Transverse colon (tissue), 4 donors: ENCODE measurements at regions not wholly inside any gene's neighbourhood (a gene's known extent, or its start where the extent isn't known, plus 50 kb on each side); places are given as distances from the start of the nearest gene placed in this dataset.

Experiments used
- DNase-seq: peaks from one replicate; pipeline ENCODE4 v3.0.0-alpha.2; 2019
- H3K27ac ChIP-seq, 4 donors: fragments of 200-600 bp; sonication (generic); 2 replicates each; pipeline ENCODE4 v1.5.1; 2016 to 2018; ENCODE audit warnings: inconsistent platforms in 4 of 4
- H3K27me3 ChIP-seq: fragments of 200-600 bp; sonication (generic); 2 replicates; pipeline ENCODE4 v1.5.1; 2017; ENCODE audit warnings: inconsistent platforms
- H3K36me3 ChIP-seq, 4 donors: fragments of 200-600 bp; sonication (generic); 2 replicates each; pipeline ENCODE4 v1.5.1; 2017 to 2019; ENCODE audit warnings: inconsistent platforms in 4 of 4
- H3K4me1 ChIP-seq, 4 donors: fragments of 200-600 bp; sonication (generic); 2 replicates each; pipeline ENCODE4 v1.5.1; 2017 to 2020; ENCODE audit warnings: inconsistent platforms in 4 of 4
- H3K4me3 ChIP-seq, 4 donors: fragments of 200-600 bp; sonication (generic); 1 replicate in 1 of 4; 2 replicates in 3 of 4; pipeline versions ENCODE4 v1.5.1 to v1.6.1; 2017 to 2019; ENCODE audit warnings: inconsistent platforms in 4 of 4
- H3K9me3 ChIP-seq, 2 donors: fragments of 200-600 bp; sonication (generic); 2 replicates each; pipeline ENCODE4 v1.5.1; 2017 to 2019; ENCODE audit warnings: inconsistent platforms in 2 of 2
- EP300 ChIP-seq: sonication (generic); formaldehyde crosslinking; IDR thresholded peaks from one replicate; pipeline ENCODE4 v1.6.1; 2017; ENCODE audit warnings: antibody characterized with exemption, low read depth
- POLR2A ChIP-seq: fragments of 450-650 bp; IDR thresholded peaks from one replicate; pipeline ENCODE4 v1.6.1; 2016; ENCODE audit warnings: antibody characterized with exemption, mild to moderate bottlenecking, moderate library complexity
- POLR2AphosphoS5 ChIP-seq, 3 donors: sonication (generic); formaldehyde crosslinking; IDR thresholded peaks; one replicate each; pipeline ENCODE4 v1.6.1; 2016; ENCODE audit warnings: antibody characterized with exemption in 3 of 3
- WGBS, 2 donors: methylation state at CpG; one replicate each; pipeline ENCODE4 v1.1.5; 2018; ENCODE audit warnings: low coverage in 1 of 2; 5-methylcytosine and 5-hydroxymethylcytosine counted together
- in situ Hi-C, 4 donors: fragments of 200-750 bp; cut with MboI; loops; one replicate each; pipeline versions ENCODE4 v1.15.0 to v1.15.1; 2017; ENCODE audit warnings: low sequenced_read_pairs in 3 of 4, low pct_ligation_motif_present in 1 of 4, low pct_unique_long_range_greater_than_20kb in 1 of 4
- intact Hi-C: fragments of 100-400 bp; cut with DNase I; formaldehyde crosslinking; loops from one replicate; pipeline ENCODE4 v1.15.1; 2023; ENCODE audit warnings: low total_unique reads
- TF ChIP-seq, protein P1 (sequence below), 5 experiments: fragments of 200-600 bp in 3 of 5; fragments of 450-650 bp in 2 of 5; sonication (generic) in 3 of 5; IDR thresholded peaks; 1 replicate in 2 of 5; 2 replicates in 3 of 5; pipeline ENCODE4 v1.5.1; 2016 to 2017; ENCODE audit warnings: antibody characterized with exemption in 5 of 5, inconsistent platforms in 3 of 5, mild to moderate bottlenecking in 2 of 5, moderate library complexity in 1 of 5

DNA sequence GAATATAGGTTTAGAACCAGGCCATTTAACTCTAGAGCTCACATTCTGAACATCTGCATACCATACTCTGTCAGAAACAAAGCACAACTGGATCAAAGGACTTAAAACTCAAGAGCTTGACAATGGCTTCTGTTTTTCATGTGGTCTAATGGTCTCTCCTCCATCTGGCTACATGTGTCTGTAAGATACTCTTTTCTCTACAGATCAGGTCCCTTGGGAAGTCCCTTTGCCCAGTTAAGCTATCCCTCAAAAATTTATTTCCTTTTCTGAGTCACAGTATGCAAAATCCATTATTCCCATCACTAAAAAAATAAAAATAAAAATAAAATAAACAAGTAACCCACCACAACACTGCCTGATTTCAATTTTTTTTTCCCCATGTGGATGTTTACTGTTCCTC, 357.0 kb upstream of the PRMT6 start:
- in situ Hi-C loops: no loop called here
- TF ChIP-seq POLR2A: no peak
- TF ChIP-seq EP300: no peak
- TF ChIP-seq POLR2AphosphoS5 (IDR thresholded peaks at IDR 0.05): no peak
- TF ChIP-seq, protein P1, sequence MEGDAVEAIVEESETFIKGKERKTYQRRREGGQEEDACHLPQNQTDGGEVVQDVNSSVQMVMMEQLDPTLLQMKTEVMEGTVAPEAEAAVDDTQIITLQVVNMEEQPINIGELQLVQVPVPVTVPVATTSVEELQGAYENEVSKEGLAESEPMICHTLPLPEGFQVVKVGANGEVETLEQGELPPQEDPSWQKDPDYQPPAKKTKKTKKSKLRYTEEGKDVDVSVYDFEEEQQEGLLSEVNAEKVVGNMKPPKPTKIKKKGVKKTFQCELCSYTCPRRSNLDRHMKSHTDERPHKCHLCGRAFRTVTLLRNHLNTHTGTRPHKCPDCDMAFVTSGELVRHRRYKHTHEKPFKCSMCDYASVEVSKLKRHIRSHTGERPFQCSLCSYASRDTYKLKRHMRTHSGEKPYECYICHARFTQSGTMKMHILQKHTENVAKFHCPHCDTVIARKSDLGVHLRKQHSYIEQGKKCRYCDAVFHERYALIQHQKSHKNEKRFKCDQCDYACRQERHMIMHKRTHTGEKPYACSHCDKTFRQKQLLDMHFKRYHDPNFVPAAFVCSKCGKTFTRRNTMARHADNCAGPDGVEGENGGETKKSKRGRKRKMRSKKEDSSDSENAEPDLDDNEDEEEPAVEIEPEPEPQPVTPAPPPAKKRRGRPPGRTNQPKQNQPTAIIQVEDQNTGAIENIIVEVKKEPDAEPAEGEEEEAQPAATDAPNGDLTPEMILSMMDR (IDR thresholded peaks at IDR 0.05): no peak
- no peaks in the 10 kb centered on the region for H3K9me3 ChIP-seq

DNA sequence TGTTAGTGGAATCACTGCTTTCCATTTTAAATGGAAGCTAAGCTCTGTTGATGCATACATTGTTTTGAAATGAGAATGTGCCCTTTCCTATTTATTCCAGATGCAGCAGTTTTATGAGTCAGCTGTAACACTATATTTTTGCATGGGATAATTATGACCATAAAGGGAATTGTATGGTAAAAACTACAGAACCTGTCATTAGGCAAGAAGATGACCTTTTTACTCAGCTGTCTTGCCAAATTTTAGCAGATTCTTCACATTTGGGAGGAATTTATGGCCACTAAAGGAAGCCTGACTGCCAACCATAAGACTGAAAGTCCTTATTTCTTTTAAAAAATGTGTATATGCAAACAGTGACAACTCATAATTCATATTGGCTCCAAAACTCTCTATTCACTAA, 356.3 kb upstream of the PRMT6 start:
- TF ChIP-seq POLR2AphosphoS5 (IDR thresholded peaks at IDR 0.05) (no peak), EP300 (no peak), POLR2A (no peak)
- TF ChIP-seq, protein P1 (IDR thresholded peaks at IDR 0.05): no peak
- no peak overlapping the region for H3K27ac ChIP-seq
- intact Hi-C loops: no loop called here
- H3K4me1 ChIP-seq: no peaks in the 10 kb centered on the region
- DNase-seq: no peak
- no peaks in the 10 kb centered on the region for H3K9me3 ChIP-seq
- H3K4me3 ChIP-seq: no peak overlapping the region
- no peaks in the 10 kb centered on the region for H3K36me3 ChIP-seq
- in situ Hi-C loops: no loop called here
- H3K27me3 ChIP-seq: no peaks in the 10 kb centered on the region

More for the DNA sequence above, 357.0 kb upstream of the PRMT6 start:
- Histone ChIP-seq H3K27me3 (no peaks in the 10 kb centered on the region), H3K27ac (no peak overlapping the region), H3K4me1 (no peaks in the 10 kb centered on the region), H3K36me3 (no peaks in the 10 kb centered on the region), H3K4me3 (no peak overlapping the region)
- no peak for DNase-seq
- intact Hi-C loops: no loop called here

DNA sequence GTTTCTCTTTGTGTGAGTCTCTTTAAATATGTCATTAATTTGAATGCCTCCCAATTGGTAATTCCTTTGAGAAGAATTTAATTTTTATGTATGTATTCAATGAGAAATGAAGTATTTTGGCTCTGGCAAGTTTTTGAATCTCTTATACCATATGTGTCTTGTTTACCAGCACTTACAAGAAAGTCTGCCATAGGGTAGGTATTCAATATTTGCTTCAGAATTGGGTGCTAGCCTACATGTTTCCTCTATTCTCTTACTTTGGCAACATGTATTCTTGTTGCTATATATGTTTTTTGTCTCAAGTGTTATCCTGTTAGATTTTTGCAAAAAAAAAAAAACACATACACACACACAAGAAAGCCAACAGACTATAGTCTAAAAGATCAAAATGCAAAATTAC, 350.5 kb upstream of the PRMT6 start:
- no peaks in the 10 kb centered on the region for H3K36me3 ChIP-seq
- in situ Hi-C loops (no loop called here), intact Hi-C loops (no loop called here)
- H3K27me3 ChIP-seq: no peaks in the 10 kb centered on the region
- TF ChIP-seq POLR2AphosphoS5 (IDR thresholded peaks at IDR 0.05) (no peak), POLR2A (no peak), EP300 (no peak)
- TF ChIP-seq, protein P1 (IDR thresholded peaks at IDR 0.05): no peak
- no peaks in the 10 kb centered on the region for H3K9me3 ChIP-seq
- H3K4me3 ChIP-seq: no peak overlapping the region
- no peak for DNase-seq
- H3K27ac ChIP-seq: no peak overlapping the region
- H3K4me1 ChIP-seq: no peaks in the 10 kb centered on the region

DNA sequence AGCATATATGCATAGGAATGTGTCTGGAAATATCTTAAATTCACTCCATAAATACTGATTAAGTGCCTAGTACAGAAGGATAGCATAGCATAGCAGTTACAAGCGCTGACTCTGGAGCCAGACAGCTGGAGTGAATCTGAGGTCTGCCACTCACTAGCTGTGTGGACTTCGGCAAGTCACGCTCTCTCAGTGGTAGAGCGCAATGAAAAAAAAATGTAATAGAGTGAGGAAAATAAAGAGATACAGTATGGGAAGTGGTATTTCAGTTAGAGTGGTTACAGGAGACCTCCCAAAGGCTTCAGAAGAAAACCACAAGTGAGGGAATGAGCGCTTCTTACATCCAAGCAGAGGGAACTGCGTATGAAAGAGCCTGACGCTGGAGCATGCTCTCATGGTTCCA, 338.9 kb upstream of the PRMT6 start:
- in situ Hi-C loops: no loop called here
- WGBS, 2 donors: 86 to 92% methylated on average over 7 of the region's 7 CpGs

More for the DNA sequence above, 338.9 kb upstream of the PRMT6 start:
- H3K27me3 ChIP-seq: no peaks in the 10 kb centered on the region
- TF ChIP-seq, protein P1 (IDR thresholded peaks at IDR 0.05): no peak
- TF ChIP-seq EP300 (no peak), POLR2AphosphoS5 (IDR thresholded peaks at IDR 0.05) (no peak), POLR2A (no peak)
- H3K9me3 ChIP-seq: peaks cover 0 to 4% of the 10 kb centered on the region in 2 donors
- no peak for DNase-seq
- no peaks in the 10 kb centered on the region for H3K4me1 ChIP-seq
- H3K36me3 ChIP-seq: no peaks in the 10 kb centered on the region
- no peak overlapping the region for H3K27ac ChIP-seq
- intact Hi-C loops: no loop called here
- H3K4me3 ChIP-seq: no peak overlapping the region
